Epidermal melanocyte (primary cell): ENCODE measurements at regions not wholly inside any gene's neighbourhood (a gene's known extent, or its start where the extent isn't known, plus 50 kb on each side); places are given as distances from the start of the nearest gene placed in this dataset.
"Not testable (repeated sequence)": the region's sequence is repeated elsewhere in the genome, so short reads cannot be mapped to it uniquely, and the experiment has no call there.

Experiments
- DNase-seq: peaks from one replicate; pipeline ENCODE4 v3.0.0; 2011; ENCODE audit warnings: low spot score; ENCODE audit not compliant: insufficient read length

- not testable (repeated sequence) for DNase-seq
Measured at GRCh38 chr10:76616666-76617065, 1020.9 kb downstream of the KCNMA1 start.

GRCh38 chr10:76615049-76615448 is 1022.6 kb downstream of the KCNMA1 start:
- no peak for DNase-seq
